ENCODE measurements at regions not wholly inside any gene's neighbourhood (a gene's known extent, or its start where the extent isn't known, plus 50 kb on each side); places are given as distances from the start of the nearest gene placed in this dataset.
A peak's percentile ranks its signal among the peaks of the same experiment; 100 is the strongest.

GRCh38 chr2:126793885-126794613, 104.6 kb upstream of the TEX51 start:
- H3K4me3 ChIP-seq (ENCODE audit: low read length): no peak overlapping the region
- DNase-seq: no peak
- H3K36me3 ChIP-seq (ENCODE audit: control insufficient read depth, insufficient read depth, low read length): no peaks in the 10 kb centered on the region
- no peaks in the 10 kb centered on the region for H3K4me1 ChIP-seq (ENCODE audit: control insufficient read depth, insufficient read depth, low read length)
- H3K9me3 ChIP-seq (ENCODE audit: control insufficient read depth, low read depth, low read length): no peaks in the 10 kb centered on the region
- H3K27ac ChIP-seq (ENCODE audit: low read length): no peak overlapping the region
- 80% methylated on average over 1 of the region's 10 CpGs for WGBS (ENCODE audit: insufficient coverage, low lambda C conversion rate)
- H3K27me3 ChIP-seq (ENCODE audit: control insufficient read depth, insufficient read depth, low read length): peaks cover 7% of the 10 kb centered on the region

GRCh38 chr2:126795656-126796055, 103.0 kb upstream of the TEX51 start:
- no peak overlapping the region for H3K27ac ChIP-seq (ENCODE audit: low read length)
- peaks cover 7% of the 10 kb centered on the region for H3K27me3 ChIP-seq (ENCODE audit: control insufficient read depth, insufficient read depth, low read length)
- no peak for DNase-seq
- no peak overlapping the region for H3K4me3 ChIP-seq (ENCODE audit: low read length)
- no peaks in the 10 kb centered on the region for H3K4me1 ChIP-seq (ENCODE audit: control insufficient read depth, insufficient read depth, low read length)
- H3K9me3 ChIP-seq (ENCODE audit: control insufficient read depth, low read depth, low read length): no peaks in the 10 kb centered on the region
- no peaks in the 10 kb centered on the region for H3K36me3 ChIP-seq (ENCODE audit: control insufficient read depth, insufficient read depth, low read length)
- no CpG with 5 or more reads among the region's 8 CpGs for WGBS (ENCODE audit: insufficient coverage, low lambda C conversion rate)

GRCh38 chr2:126796931-126797621, 101.6 kb upstream of the TEX51 start:
- DNase-seq: no peak
- Histone ChIP-seq H3K4me3 (ENCODE audit: low read length) (no peak overlapping the region), H3K36me3 (ENCODE audit: control insufficient read depth, insufficient read depth, low read length) (no peaks in the 10 kb centered on the region), H3K27ac (ENCODE audit: low read length) (no peak overlapping the region), H3K4me1 (ENCODE audit: control insufficient read depth, insufficient read depth, low read length) (no peaks in the 10 kb centered on the region), H3K27me3 (ENCODE audit: control insufficient read depth, insufficient read depth, low read length) (peaks cover 7% of the 10 kb centered on the region), H3K9me3 (ENCODE audit: control insufficient read depth, low read depth, low read length) (no peaks in the 10 kb centered on the region)
- no CpG with 5 or more reads among the region's 14 CpGs for WGBS (ENCODE audit: insufficient coverage, low lambda C conversion rate)

GRCh38 chr2:126797622-126798275, 100.9 kb upstream of the TEX51 start:
- Histone ChIP-seq H3K4me3 (ENCODE audit: low read length) (no peak overlapping the region), H3K27me3 (ENCODE audit: control insufficient read depth, insufficient read depth, low read length) (peaks cover 7% of the 10 kb centered on the region), H3K27ac (ENCODE audit: low read length) (no peak overlapping the region), H3K9me3 (ENCODE audit: control insufficient read depth, low read depth, low read length) (no peaks in the 10 kb centered on the region), H3K36me3 (ENCODE audit: control insufficient read depth, insufficient read depth, low read length) (no peaks in the 10 kb centered on the region), H3K4me1 (ENCODE audit: control insufficient read depth, insufficient read depth, low read length) (no peaks in the 10 kb centered on the region)
- no peak for DNase-seq
- WGBS (ENCODE audit: insufficient coverage, low lambda C conversion rate): no CpG with 5 or more reads among the region's 13 CpGs

GRCh38 chr2:126798276-126799140, 100.2 kb upstream of the TEX51 start:
- no peaks in the 10 kb centered on the region for H3K4me1 ChIP-seq (ENCODE audit: control insufficient read depth, insufficient read depth, low read length)
- WGBS (ENCODE audit: insufficient coverage, low lambda C conversion rate): no CpG with 5 or more reads among the region's 9 CpGs
- no peaks in the 10 kb centered on the region for H3K9me3 ChIP-seq (ENCODE audit: control insufficient read depth, low read depth, low read length)
- H3K27ac ChIP-seq (ENCODE audit: low read length): no peak overlapping the region
- H3K36me3 ChIP-seq (ENCODE audit: control insufficient read depth, insufficient read depth, low read length): no peaks in the 10 kb centered on the region
- H3K27me3 ChIP-seq (ENCODE audit: control insufficient read depth, insufficient read depth, low read length): peaks cover 4% of the 10 kb centered on the region
- DNase-seq: no peak
- H3K4me3 ChIP-seq (ENCODE audit: low read length): no peak overlapping the region

GRCh38 chr2:126799301-126799700, 99.4 kb upstream of the TEX51 start:
- H3K27me3 ChIP-seq (ENCODE audit: control insufficient read depth, insufficient read depth, low read length): peaks cover 3% of the 10 kb centered on the region
- H3K9me3 ChIP-seq (ENCODE audit: control insufficient read depth, low read depth, low read length): no peaks in the 10 kb centered on the region
- WGBS (ENCODE audit: insufficient coverage, low lambda C conversion rate): 80% methylated on average over 1 of the region's 2 CpGs
- no peak overlapping the region for H3K4me3 ChIP-seq (ENCODE audit: low read length)
- H3K27ac ChIP-seq (ENCODE audit: low read length): no peak overlapping the region
- no peak for DNase-seq
- H3K36me3 ChIP-seq (ENCODE audit: control insufficient read depth, insufficient read depth, low read length): no peaks in the 10 kb centered on the region
- no peaks in the 10 kb centered on the region for H3K4me1 ChIP-seq (ENCODE audit: control insufficient read depth, insufficient read depth, low read length)

- no peaks in the 10 kb centered on the region for H3K4me1 ChIP-seq (ENCODE audit: control insufficient read depth, insufficient read depth, low read length)
- DNase-seq: no peak
- 96% methylated on average over 4 of the region's 6 CpGs for WGBS (ENCODE audit: insufficient coverage, low lambda C conversion rate)
Observed at GRCh38 chr2:126801473-126801872, 97.2 kb upstream of the TEX51 start.

GRCh38 chr2:126802316-126802715, 96.4 kb upstream of the TEX51 start:
- no peaks in the 10 kb centered on the region for H3K36me3 ChIP-seq (ENCODE audit: control insufficient read depth, insufficient read depth, low read length)
- H3K4me1 ChIP-seq (ENCODE audit: control insufficient read depth, insufficient read depth, low read length): no peaks in the 10 kb centered on the region
- DNase-seq: no peak
- peaks cover 4% of the 10 kb centered on the region for H3K27me3 ChIP-seq (ENCODE audit: control insufficient read depth, insufficient read depth, low read length)
- no peak overlapping the region for H3K4me3 ChIP-seq (ENCODE audit: low read length)
- no CpG with 5 or more reads among the region's 7 CpGs for WGBS (ENCODE audit: insufficient coverage, low lambda C conversion rate)
- no peak overlapping the region for H3K27ac ChIP-seq (ENCODE audit: low read length)
- no peaks in the 10 kb centered on the region for H3K9me3 ChIP-seq (ENCODE audit: control insufficient read depth, low read depth, low read length)

More at GRCh38 chr2:126801473-126801872, 97.2 kb upstream of the TEX51 start:
- Histone ChIP-seq H3K4me3 (ENCODE audit: low read length) (no peak overlapping the region), H3K9me3 (ENCODE audit: control insufficient read depth, low read depth, low read length) (no peaks in the 10 kb centered on the region), H3K36me3 (ENCODE audit: control insufficient read depth, insufficient read depth, low read length) (no peaks in the 10 kb centered on the region), H3K27ac (ENCODE audit: low read length) (no peak overlapping the region), H3K27me3 (ENCODE audit: control insufficient read depth, insufficient read depth, low read length) (no peaks in the 10 kb centered on the region)

GRCh38 chr2:126802774-126803433, 95.8 kb upstream of the TEX51 start:
- H3K9me3 ChIP-seq (ENCODE audit: control insufficient read depth, low read depth, low read length): no peaks in the 10 kb centered on the region
- WGBS (ENCODE audit: insufficient coverage, low lambda C conversion rate): 89% methylated on average over 3 of the region's 8 CpGs
- peak in 1 of 2 donors; percentile 39 for DNase-seq
- no peak overlapping the region for H3K4me3 ChIP-seq (ENCODE audit: low read length)
- H3K27me3 ChIP-seq (ENCODE audit: control insufficient read depth, insufficient read depth, low read length): peaks cover 4% of the 10 kb centered on the region
- no peaks in the 10 kb centered on the region for H3K4me1 ChIP-seq (ENCODE audit: control insufficient read depth, insufficient read depth, low read length)
- H3K27ac ChIP-seq (ENCODE audit: low read length): no peak overlapping the region
- H3K36me3 ChIP-seq (ENCODE audit: control insufficient read depth, insufficient read depth, low read length): no peaks in the 10 kb centered on the region

- Histone ChIP-seq H3K27ac (ENCODE audit: low read length) (no peak overlapping the region), H3K4me1 (ENCODE audit: control insufficient read depth, insufficient read depth, low read length) (no peaks in the 10 kb centered on the region), H3K4me3 (ENCODE audit: low read length) (no peak overlapping the region), H3K27me3 (ENCODE audit: control insufficient read depth, insufficient read depth, low read length) (peaks cover 4% of the 10 kb centered on the region), H3K9me3 (ENCODE audit: control insufficient read depth, low read depth, low read length) (no peaks in the 10 kb centered on the region), H3K36me3 (ENCODE audit: control insufficient read depth, insufficient read depth, low read length) (no peaks in the 10 kb centered on the region)
- no peak for DNase-seq
- WGBS (ENCODE audit: insufficient coverage, low lambda C conversion rate): no CpG with 5 or more reads among the region's 8 CpGs
Observed at GRCh38 chr2:126803434-126803775, 95.3 kb upstream of the TEX51 start.
